DOHH2 (cell line): ENCODE measurements at regions not wholly inside any gene's neighbourhood (a gene's known extent, or its start where the extent isn't known, plus 50 kb on each side); places are given as distances from the start of the nearest gene placed in this dataset.

ENCODE experiments used
- CTCF ChIP-seq: fragments of 200-600 bp; sonication (generic); IDR thresholded peaks from one replicate; pipeline ENCODE4 v1.5.1; 2014; ENCODE audit warnings: antibody characterized with exemption, mild to moderate bottlenecking, low read depth, low read length; ENCODE audit not compliant: poor library complexity, severe bottlenecking
- EZH2phosphoT487 ChIP-seq: fragments of 200-600 bp; sonication (generic); IDR thresholded peaks from 2 replicates; pipeline ENCODE4 v1.6.1; 2017; ENCODE audit warnings: borderline replicate concordance, mild to moderate bottlenecking, antibody characterized with exemption, low read length, moderate library complexity, mixed read lengths

DNA sequence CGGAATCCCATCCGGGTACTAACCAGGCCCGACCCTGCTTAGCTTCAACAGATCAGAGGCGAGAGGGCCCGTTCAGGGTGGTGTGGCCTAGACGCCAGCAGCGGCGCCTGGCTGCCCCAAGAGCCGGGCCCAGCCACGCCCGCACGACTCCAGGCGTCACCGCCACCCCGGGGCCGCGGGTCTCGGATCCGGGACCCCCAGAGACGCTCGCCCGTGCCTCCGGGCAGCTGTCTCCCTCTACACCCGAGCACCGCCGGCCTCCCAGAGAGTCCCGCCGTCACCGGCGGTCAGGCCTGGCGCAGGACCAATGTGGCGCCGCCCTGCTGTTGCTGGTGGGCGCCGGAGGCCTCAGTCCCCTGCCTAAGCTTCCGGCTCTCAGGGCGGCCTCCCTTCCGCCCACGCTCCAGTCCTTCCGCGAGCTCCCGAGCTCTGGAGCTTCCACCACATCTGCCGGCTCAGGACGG, 441.2 kb upstream of the DEFB115 start:
- TF ChIP-seq CTCF (no peak), EZH2phosphoT487 (no peak)
